GM12872 (cell line): ENCODE measurements at regions not wholly inside any gene's neighbourhood (a gene's known extent, or its start where the extent isn't known, plus 50 kb on each side); places are given as distances from the start of the nearest gene placed in this dataset.

Experiments used
- CTCF ChIP-seq: IDR thresholded peaks from 3 replicates; pipeline ENCODE4 v1.5.1; 2011; ENCODE audit warnings: low read depth, mild to moderate bottlenecking, low read length, moderate library complexity; ENCODE audit not compliant: insufficient read depth

- no peak for TF ChIP-seq CTCF
Observed at GRCh38 chr2:160721089-160722040, 227.8 kb upstream of the RBMS1 start.

GRCh38 chr2:160726046-160726445 lies 232.4 kb upstream of the RBMS1 start:
- no peak for TF ChIP-seq CTCF

GRCh38 chr2:160730296-160730995 lies 236.8 kb upstream of the RBMS1 start:
- TF ChIP-seq CTCF = no peak

DNA sequence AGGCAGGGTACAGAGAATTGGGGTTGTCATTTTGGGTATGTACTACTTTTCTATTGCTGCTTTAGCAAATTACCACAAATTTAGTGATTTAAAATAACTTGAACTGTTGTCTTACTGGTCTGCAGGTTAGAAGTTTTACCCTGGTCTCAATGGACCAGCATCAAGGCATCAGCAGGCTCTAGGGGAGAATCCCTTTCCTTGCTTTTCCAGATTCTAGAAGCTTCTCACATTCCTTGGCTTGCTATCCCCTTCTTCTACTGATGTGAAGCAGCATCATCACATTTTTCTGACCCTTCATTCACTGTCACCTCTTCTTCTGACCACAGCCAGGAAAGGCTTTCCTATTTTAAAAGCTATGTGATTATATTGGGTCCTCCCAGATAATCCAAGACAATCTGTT lies 237.8 kb upstream of the RBMS1 start:
- no peak for TF ChIP-seq CTCF

GRCh38 chr2:160731856-160732255 lies 238.2 kb upstream of the RBMS1 start:
- no peak for TF ChIP-seq CTCF

- no peak for TF ChIP-seq CTCF
Observed at GRCh38 chr2:160735696-160736095, 242.1 kb upstream of the RBMS1 start.
